Large intestine (tissue), 3 donors: ENCODE measurements at regions not wholly inside any gene's neighbourhood (a gene's known extent, or its start where the extent isn't known, plus 50 kb on each side); places are given as distances from the start of the nearest gene placed in this dataset.

Experiments
- DNase-seq, 2 donors: peaks; one replicate each; pipeline versions ENCODE4 v3.0.0 to v3.0.0-alpha.2; 2013
- H3K27ac ChIP-seq: one replicate; pipeline ENCODE4 v1.5.1; 2013; ENCODE audit warnings: low read length
- H3K27me3 ChIP-seq: 2 replicates; pipeline ENCODE4 v1.6.1; 2013; ENCODE audit warnings: low read length; ENCODE audit not compliant: control insufficient read depth, insufficient read depth
- H3K36me3 ChIP-seq: 2 replicates; pipeline ENCODE4 v1.6.1; 2013; ENCODE audit warnings: low read length; ENCODE audit not compliant: control insufficient read depth, insufficient read depth
- H3K4me1 ChIP-seq: one replicate; pipeline ENCODE4 v1.6.1; 2013; ENCODE audit warnings: low read length; ENCODE audit not compliant: control insufficient read depth, insufficient read depth
- H3K4me3 ChIP-seq: one replicate; pipeline ENCODE4 v1.5.1; 2013; ENCODE audit warnings: low read length
- H3K9me3 ChIP-seq: one replicate; pipeline ENCODE4 v1.6.1; 2013; ENCODE audit warnings: mild to moderate bottlenecking, low read depth, low read length, moderate library complexity; ENCODE audit not compliant: control insufficient read depth
- WGBS: methylation state at CpG from one replicate; pipeline ENCODE4 v1.1.5; 2013; ENCODE audit warnings: low lambda C conversion rate; ENCODE audit not compliant: insufficient coverage; 5-methylcytosine and 5-hydroxymethylcytosine counted together

DNA sequence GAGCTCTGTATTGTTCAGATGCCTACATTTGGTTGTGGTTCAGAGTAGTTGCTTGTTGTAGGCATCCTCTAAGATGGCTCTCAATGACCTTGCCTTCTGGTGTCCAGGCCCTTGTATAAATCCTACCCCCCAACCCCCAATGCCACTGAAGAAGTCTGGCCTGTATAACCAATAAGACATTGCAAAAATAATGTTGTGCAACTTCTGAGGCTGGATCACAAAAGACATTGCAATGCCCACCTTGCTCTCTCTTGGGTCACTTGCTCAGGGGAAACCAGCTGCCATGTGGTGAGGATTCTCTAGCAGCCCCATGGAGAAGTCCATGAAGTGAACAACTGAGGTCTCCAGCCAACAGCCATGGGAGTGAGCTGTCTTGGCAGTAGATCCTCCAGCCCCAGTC lies 234.0 kb upstream of the TBX3 start:
- Histone ChIP-seq H3K27ac (no peak overlapping the region), H3K27me3 (no peaks in the 10 kb centered on the region), H3K9me3 (no peaks in the 10 kb centered on the region), H3K4me1 (no peaks in the 10 kb centered on the region), H3K4me3 (no peak overlapping the region), H3K36me3 (no peaks in the 10 kb centered on the region)
- DNase-seq: no peak

DNA sequence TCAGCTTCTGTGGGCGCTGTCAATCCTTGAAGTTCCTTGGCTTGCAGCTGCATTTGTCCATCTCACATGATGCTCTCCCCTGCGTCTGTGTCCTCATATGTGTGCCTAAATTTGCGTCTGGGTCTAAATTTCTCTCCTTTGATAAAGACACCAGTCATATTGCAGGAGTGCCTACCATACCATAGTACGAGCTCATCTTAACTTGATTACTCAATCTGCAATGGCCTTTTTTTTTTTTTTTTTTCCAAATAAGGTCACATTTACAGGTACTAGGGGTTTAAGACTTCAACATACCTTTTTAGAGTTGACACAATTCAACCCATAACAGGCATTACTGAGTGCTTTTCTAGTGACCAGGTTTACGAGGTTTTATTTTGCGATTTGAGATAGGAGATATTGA lies 233.3 kb upstream of the TBX3 start:
- H3K27me3 ChIP-seq: no peaks in the 10 kb centered on the region
- H3K36me3 ChIP-seq: no peaks in the 10 kb centered on the region
- 90% methylated on average over 2 of the region's 6 CpGs for WGBS
- H3K9me3 ChIP-seq: no peaks in the 10 kb centered on the region
- H3K27ac ChIP-seq: no peak overlapping the region
- H3K4me1 ChIP-seq: no peaks in the 10 kb centered on the region
- H3K4me3 ChIP-seq: no peak overlapping the region
- DNase-seq: no peak

- H3K9me3 ChIP-seq: no peaks in the 10 kb centered on the region
- no peaks in the 10 kb centered on the region for H3K4me1 ChIP-seq
- no peak for DNase-seq
- no CpG with 5 or more reads among the region's 12 CpGs for WGBS
- H3K4me3 ChIP-seq: no peak overlapping the region
- H3K36me3 ChIP-seq: no peaks in the 10 kb centered on the region
- H3K27ac ChIP-seq: no peak overlapping the region
- H3K27me3 ChIP-seq: no peaks in the 10 kb centered on the region
These were observed 232.6 kb upstream of the TBX3 start for GRCh38 chr12:114916541-114916940.

DNA sequence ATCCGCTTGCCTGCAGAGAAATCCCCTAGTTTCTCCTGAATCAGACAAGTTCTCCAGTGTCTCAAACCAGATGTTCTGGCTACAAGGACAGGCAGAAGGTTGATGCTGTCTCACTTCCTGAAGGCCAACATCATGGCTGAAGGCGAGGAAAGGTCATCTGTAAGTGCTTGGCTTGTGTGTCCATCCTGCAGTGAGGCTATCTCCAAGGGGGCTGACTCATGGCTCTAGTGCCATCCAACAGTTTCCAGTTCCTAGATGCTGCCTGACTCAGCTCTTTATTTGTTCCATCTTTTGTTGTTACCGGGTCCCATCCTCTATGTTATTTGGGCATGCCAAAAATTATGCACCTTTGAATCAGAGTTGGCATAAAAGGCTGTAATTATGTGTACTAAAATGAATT lies 232.1 kb upstream of the TBX3 start:
- Histone ChIP-seq H3K4me1 (no peaks in the 10 kb centered on the region), H3K36me3 (no peaks in the 10 kb centered on the region), H3K27me3 (no peaks in the 10 kb centered on the region), H3K4me3 (no peak overlapping the region), H3K9me3 (no peaks in the 10 kb centered on the region), H3K27ac (no peak overlapping the region)
- DNase-seq: no peak
- no CpG with 5 or more reads among the region's 3 CpGs for WGBS

GRCh38 chr12:114913871-114914801 lies 230.2 kb upstream of the TBX3 start:
- H3K36me3 ChIP-seq: no peaks in the 10 kb centered on the region
- H3K9me3 ChIP-seq: no peaks in the 10 kb centered on the region
- no peak overlapping the region for H3K4me3 ChIP-seq
- no peaks in the 10 kb centered on the region for H3K27me3 ChIP-seq
- H3K27ac ChIP-seq: no peak overlapping the region
- no peaks in the 10 kb centered on the region for H3K4me1 ChIP-seq
- no peak for DNase-seq
- 60% methylated on average over 1 of the region's 10 CpGs for WGBS

DNA sequence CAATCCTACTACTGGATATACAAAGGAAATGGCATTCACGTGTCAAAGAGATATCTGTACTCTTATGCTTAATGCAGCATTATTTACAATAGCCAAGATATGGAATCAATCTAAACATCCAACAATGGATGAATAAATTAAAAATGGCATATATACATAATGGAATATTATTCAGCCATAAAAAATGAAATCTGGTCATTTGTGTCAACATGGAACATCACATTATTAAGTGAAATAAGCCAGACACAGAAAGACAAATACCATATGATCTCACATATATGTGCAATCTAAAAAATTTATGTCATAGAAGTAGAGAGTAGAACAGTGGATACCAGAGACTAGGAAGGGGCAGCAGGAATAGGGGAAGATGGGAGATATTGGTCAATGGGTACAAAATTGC lies 228.8 kb upstream of the TBX3 start:
- Histone ChIP-seq H3K4me3 (no peak overlapping the region), H3K27me3 (no peaks in the 10 kb centered on the region), H3K27ac (no peak overlapping the region), H3K4me1 (no peaks in the 10 kb centered on the region), H3K36me3 (no peaks in the 10 kb centered on the region), H3K9me3 (no peaks in the 10 kb centered on the region)
- no CpG with 5 or more reads among the region's 1 CpG for WGBS
- no peak for DNase-seq

DNA sequence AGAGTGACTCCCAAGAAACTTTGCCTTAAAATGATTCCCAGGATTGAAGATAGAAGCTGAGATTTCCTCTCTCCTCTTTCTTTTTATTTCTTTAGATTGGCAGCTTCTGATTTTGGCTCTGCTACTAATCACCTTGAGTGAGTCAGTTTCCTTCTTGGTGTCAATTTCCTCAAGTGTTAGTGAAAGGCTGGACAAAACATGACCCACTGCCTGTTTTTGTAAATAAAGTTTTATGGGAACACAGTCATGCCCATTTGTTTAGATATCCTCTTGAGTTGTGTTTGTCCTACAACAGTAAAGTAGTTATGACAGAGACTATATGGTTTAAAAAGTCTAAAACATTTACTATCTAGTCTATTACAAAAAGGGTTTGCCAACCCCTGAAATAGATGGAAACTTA lies 227.2 kb upstream of the TBX3 start:
- DNase-seq: no peak
- no peaks in the 10 kb centered on the region for H3K4me1 ChIP-seq
- no peak overlapping the region for H3K4me3 ChIP-seq
- no peaks in the 10 kb centered on the region for H3K36me3 ChIP-seq
- H3K9me3 ChIP-seq: no peaks in the 10 kb centered on the region
- H3K27me3 ChIP-seq: no peaks in the 10 kb centered on the region
- no peak overlapping the region for H3K27ac ChIP-seq

DNA sequence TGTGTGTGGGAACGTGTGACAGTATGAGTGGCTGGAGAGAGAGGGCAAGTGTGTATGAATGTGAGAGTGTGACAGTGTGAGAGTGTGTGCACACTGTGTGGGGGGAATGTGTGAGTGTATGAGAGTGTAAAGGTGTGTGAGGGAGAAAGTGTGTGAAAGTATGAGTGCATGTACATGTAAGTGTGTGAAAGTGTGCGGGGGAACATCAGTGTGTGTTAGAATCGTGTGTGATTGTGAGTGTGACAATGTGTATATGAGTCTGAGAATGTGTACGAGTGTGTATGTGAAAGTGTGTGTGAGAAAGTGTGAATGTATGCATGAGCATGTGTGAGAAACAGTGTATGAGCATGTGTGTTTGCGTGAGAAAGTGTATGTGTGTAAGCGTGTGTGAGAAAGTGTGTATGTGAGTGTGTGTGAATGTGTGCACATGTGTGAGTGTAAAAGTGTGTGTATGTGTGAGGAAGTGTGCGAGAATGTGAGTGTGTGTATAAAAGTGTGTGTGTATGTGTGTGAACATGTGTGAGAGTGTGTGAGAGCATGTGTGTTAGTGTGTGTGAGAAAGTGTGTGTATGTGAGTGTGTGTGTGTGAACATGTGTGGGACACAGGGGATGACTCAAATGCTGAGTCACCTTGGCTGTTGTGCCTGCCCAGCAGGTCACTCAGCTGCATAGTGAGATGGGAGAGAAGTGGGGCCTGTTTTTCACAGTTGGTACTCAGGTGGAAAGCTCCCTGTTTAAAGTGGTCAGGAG lies 220.5 kb upstream of the TBX3 start:
- no peak overlapping the region for H3K27ac ChIP-seq
- peaks cover 8% of the 10 kb centered on the region for H3K4me1 ChIP-seq
- H3K9me3 ChIP-seq: peaks cover 2% of the 10 kb centered on the region
- H3K27me3 ChIP-seq: no peaks in the 10 kb centered on the region
- no peak for DNase-seq
- H3K36me3 ChIP-seq: no peaks in the 10 kb centered on the region
- 94% methylated on average over 5 of the region's 7 CpGs for WGBS
- H3K4me3 ChIP-seq: no peak overlapping the region

GRCh38 chr12:114903083-114903691 lies 219.2 kb upstream of the TBX3 start:
- Histone ChIP-seq H3K4me1 (peaks cover 8% of the 10 kb centered on the region), H3K27ac (no peak overlapping the region), H3K9me3 (peaks cover 2% of the 10 kb centered on the region), H3K27me3 (no peaks in the 10 kb centered on the region), H3K36me3 (no peaks in the 10 kb centered on the region), H3K4me3 (no peak overlapping the region)
- no CpG with 5 or more reads among the region's 12 CpGs for WGBS
- peak in 1 of 2 donors; percentile 73 for DNase-seq

- no peak for DNase-seq
- Histone ChIP-seq H3K36me3 (no peaks in the 10 kb centered on the region), H3K27ac (no peak overlapping the region), H3K4me3 (no peak overlapping the region), H3K9me3 (peaks cover 2% of the 10 kb centered on the region), H3K4me1 (peaks cover 8% of the 10 kb centered on the region), H3K27me3 (no peaks in the 10 kb centered on the region)
- WGBS: 94% methylated on average over 2 of the region's 5 CpGs
These were observed 218.7 kb upstream of the TBX3 start for GRCh38 chr12:114902665-114903064.
